Kidney glomerular epithelial cell (primary cell): ENCODE measurements at regions not wholly inside any gene's neighbourhood (a gene's known extent, or its start where the extent isn't known, plus 50 kb on each side); places are given as distances from the start of the nearest gene placed in this dataset.

Source experiments
- DNase-seq: peaks from one replicate; lab custom pipeline; 2025; lab: John Stamatoyannopoulos, UW

GRCh38 chr9:7871977-7872730, 72.6 kb upstream of the DMAC1 start:
- no peak for DNase-seq

GRCh38 chr9:7869340-7869739, 69.8 kb upstream of the DMAC1 start:
- no peak for DNase-seq

- DNase-seq: no peak
Observed at GRCh38 chr9:7862170-7862569, 62.6 kb upstream of the DMAC1 start.

- no peak for DNase-seq
Observed at GRCh38 chr9:7861086-7861485, 61.5 kb upstream of the DMAC1 start.

- DNase-seq: no peak
Observed at GRCh38 chr9:7860335-7860709, 60.7 kb upstream of the DMAC1 start.

- no peak for DNase-seq
Observed at GRCh38 chr9:7859701-7860334, 60.2 kb upstream of the DMAC1 start.

- no peak for DNase-seq
Observed at GRCh38 chr9:7858166-7858565, 58.6 kb upstream of the DMAC1 start.

GRCh38 chr9:7854763-7855162, 55.2 kb upstream of the DMAC1 start:
- no peak for DNase-seq
